ENCODE measurements at regions not wholly inside any gene's neighbourhood (a gene's known extent, or its start where the extent isn't known, plus 50 kb on each side); places are given as distances from the start of the nearest gene placed in this dataset.

DNA sequence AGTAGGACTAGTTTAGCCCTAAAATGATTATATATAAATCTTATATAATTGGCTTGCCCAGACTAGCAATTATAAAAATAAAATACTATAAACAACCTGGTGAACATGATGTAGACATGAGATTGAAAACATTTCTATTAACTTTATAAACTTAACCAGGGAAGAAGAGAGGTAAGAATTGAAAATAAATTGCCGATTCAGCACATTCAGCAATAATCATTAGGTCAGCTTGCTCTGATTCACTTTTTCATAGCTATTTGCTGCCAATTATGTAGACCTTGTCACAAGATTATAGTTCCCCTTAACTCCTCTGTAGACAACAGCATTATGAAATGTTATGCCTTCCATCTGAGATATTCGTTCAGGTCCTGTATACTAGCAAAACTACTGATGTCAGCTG lies 199.3 kb upstream of the CA10 start:
- TF ChIP-seq, protein P1, sequence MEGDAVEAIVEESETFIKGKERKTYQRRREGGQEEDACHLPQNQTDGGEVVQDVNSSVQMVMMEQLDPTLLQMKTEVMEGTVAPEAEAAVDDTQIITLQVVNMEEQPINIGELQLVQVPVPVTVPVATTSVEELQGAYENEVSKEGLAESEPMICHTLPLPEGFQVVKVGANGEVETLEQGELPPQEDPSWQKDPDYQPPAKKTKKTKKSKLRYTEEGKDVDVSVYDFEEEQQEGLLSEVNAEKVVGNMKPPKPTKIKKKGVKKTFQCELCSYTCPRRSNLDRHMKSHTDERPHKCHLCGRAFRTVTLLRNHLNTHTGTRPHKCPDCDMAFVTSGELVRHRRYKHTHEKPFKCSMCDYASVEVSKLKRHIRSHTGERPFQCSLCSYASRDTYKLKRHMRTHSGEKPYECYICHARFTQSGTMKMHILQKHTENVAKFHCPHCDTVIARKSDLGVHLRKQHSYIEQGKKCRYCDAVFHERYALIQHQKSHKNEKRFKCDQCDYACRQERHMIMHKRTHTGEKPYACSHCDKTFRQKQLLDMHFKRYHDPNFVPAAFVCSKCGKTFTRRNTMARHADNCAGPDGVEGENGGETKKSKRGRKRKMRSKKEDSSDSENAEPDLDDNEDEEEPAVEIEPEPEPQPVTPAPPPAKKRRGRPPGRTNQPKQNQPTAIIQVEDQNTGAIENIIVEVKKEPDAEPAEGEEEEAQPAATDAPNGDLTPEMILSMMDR (IDR thresholded peaks at IDR 0.05; ENCODE audit: insufficient read depth, low read length, missing control alignments) = no peak
- CTCF ChIA-PET = no interaction called here

DNA sequence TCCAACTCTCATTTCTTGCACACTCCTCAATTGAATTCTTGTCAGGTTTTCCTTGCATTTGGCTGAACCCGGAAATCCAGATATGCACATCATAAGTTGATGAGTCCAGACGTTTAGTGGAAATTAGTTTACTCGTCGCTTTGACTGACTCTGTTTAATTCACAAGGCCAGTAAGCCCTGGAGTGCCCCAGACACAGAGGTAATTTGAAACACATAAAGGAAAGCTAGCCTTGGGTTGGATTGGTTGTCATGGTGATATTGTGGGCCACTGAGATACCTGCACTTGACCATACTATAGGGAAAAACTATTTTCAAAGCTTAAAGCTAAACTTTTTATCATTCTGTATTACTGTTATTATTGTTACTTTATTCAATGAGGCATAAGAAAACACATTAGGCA lies 178.3 kb upstream of the CA10 start:
- POLR2A ChIA-PET = no interaction called here
- CTCF ChIA-PET = no interaction called here
- DNase-seq (ENCODE audit: low read depth, low spot score) = no peak
- TF ChIP-seq, protein P1 (IDR thresholded peaks at IDR 0.05; ENCODE audit: insufficient read depth, low read length, missing control alignments) = no peak
- H3K4me3 ChIP-seq (ENCODE audit: low read depth, low read length) = no peak overlapping the region

More for the DNA sequence above, 199.3 kb upstream of the CA10 start:
- POLR2A ChIA-PET = no interaction called here
- no peak overlapping the region for H3K4me3 ChIP-seq (ENCODE audit: low read depth, low read length)
- no peak for DNase-seq (ENCODE audit: low read depth, low spot score)

DNA sequence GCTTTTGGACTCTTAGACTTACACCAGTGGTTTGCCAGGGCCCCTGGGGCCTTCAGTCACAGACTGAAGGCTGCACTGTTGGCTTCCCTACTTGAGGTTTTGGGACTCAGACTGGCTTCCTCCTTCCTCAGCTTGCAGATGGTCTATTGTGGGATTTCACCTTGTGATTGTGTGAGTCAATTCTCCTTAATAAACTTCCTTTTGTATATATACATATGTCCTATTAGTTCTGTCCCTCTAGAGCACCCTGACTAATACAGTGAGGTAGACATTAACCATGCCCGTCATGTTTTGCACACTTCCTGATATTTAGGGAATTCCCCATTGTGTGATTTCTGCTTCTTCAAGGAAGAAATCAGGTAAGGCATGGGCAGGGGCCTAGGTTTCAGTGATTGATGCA lies 147.8 kb upstream of the CA10 start:
- CTCF ChIA-PET = no interaction called here
- no peak overlapping the region for H3K4me3 ChIP-seq (ENCODE audit: low read depth, low read length)
- TF ChIP-seq, protein P1 (IDR thresholded peaks at IDR 0.05; ENCODE audit: insufficient read depth, low read length, missing control alignments) = no peak
- no peak for DNase-seq (ENCODE audit: low read depth, low spot score)
- POLR2A ChIA-PET = no interaction called here

DNA sequence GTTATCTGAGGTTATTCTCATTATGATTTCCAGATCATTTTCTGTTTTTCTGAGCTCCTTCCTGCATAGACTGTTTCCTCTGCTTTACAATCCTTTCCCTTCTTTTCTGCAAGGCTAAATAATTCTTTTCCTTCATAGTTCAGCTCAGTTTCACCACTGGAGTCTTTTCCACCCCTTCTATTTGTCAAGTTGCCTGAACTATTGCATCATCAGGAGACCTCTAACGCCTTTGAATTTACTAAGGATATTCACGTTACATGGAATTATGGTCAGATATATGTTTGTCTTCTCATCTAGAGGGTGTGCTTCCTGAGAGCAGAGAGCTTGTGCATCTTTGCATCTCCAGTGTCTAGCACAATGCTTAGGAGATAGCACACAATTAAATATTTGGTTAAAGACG lies 140.4 kb upstream of the CA10 start:
- POLR2A ChIA-PET = no interaction called here
- no peak overlapping the region for H3K4me3 ChIP-seq (ENCODE audit: low read depth, low read length)
- TF ChIP-seq, protein P1 (IDR thresholded peaks at IDR 0.05; ENCODE audit: insufficient read depth, low read length, missing control alignments) = no peak
- CTCF ChIA-PET = no interaction called here
- no peak for DNase-seq (ENCODE audit: low read depth, low spot score)

DNA sequence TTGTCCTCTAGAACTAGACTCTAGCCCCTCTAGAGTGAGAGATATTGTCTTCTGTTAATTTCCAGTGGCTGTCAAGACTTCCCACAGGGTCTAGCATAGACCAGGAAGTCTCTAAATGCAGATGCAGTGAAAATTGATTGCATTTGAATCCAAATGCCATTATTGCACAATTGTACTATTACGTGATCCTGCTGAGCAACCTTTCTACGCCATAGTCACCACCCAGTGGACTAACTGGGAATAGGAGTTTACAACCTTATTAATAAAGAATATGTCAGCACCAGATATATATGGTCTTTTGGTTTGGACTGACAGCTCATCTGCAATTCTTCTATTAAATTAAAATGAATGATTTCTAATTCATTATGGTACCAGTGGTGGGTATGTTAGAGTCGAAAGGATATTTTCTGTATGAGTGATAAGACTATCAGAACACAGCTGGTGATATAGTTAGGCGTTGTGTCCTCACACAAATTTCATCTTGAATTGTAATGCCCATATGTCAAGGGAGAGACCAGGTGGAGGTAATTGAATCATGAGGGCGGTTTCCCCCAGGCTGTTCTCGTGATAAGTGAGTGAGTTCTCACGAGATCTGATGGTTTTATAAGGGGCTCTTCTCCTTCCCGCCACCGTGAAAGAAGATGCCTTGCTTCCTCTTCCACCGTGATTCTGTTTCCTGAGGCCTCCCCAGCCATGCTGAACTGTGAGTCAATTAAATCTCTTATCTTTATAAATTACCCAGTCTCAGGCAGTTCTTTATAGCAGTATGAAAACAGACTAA lies 138.9 kb upstream of the CA10 start:
- DNase-seq (ENCODE audit: low read depth, low spot score) = no peak
- TF ChIP-seq, protein P1 (IDR thresholded peaks at IDR 0.05; ENCODE audit: insufficient read depth, low read length, missing control alignments) = no peak
- CTCF ChIA-PET = no interaction called here
- POLR2A ChIA-PET = no interaction called here
- no peak overlapping the region for H3K4me3 ChIP-seq (ENCODE audit: low read depth, low read length)

DNA sequence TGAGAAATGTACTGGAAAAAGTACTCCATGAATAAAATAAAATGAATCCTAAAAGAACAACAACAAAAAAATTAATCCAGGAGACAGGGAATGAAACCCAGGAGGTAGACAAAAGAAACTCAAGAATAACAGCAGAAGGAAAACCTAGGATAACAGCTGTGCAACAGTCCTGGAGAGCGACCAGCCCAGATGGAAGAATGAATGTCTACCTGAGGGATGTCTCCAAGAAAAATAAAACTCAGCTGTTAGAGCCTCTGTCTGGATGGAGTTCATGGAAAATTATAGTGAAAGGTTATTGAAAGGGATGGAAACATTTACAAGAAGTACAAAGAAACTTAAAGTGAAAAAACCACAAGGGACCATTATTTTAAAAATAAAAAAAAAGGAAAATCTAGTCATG lies 135.8 kb upstream of the CA10 start:
- no peak overlapping the region for H3K4me3 ChIP-seq (ENCODE audit: low read depth, low read length)
- TF ChIP-seq, protein P1 (IDR thresholded peaks at IDR 0.05; ENCODE audit: insufficient read depth, low read length, missing control alignments) = no peak
- ChIA-PET POLR2A (no interaction called here), CTCF (no interaction called here)
- DNase-seq (ENCODE audit: low read depth, low spot score) = no peak

Measured in AG04449 (cell line).